K562 (cell line): ENCODE measurements at regions not wholly inside any gene's neighbourhood (a gene's known extent, or its start where the extent isn't known, plus 50 kb on each side); places are given as distances from the start of the nearest gene placed in this dataset.

ENCODE experiments used
- ATAC-seq: fragments of 200-7000 bp; cut with Tn5 transposase; 3 replicates; pipeline ENCODE4 v1.9.1; 2020; ENCODE audit warnings: moderate library complexity
- BruUV-seq: library from RNA; stranded (reverse); fragments of 400-500 nt; replicated peaks from 2 replicates; lab custom pipeline; 2021; lab: Mats Ljungman, UMichigan
- CTCF ChIA-PET: fragments of 300-600 bp; formaldehyde crosslinking; extraction: SDS; loops from one replicate; lab custom pipeline; 2021; ENCODE audit warnings: low intra/inter-chr PET ratio; lab: Yijun Ruan, JAX
- POLR2A ChIA-PET: fragments of 300-600, 350-650 bp; sonication (Branson Sonifier 250); formaldehyde crosslinking; extraction: SDS; loops from one replicate; lab custom pipeline; 2021; ENCODE audit warnings: antibody characterized with exemption, inconsistent platforms; lab: Yijun Ruan, JAX
- DNase-seq, 4 experiments: peaks; one replicate each; pipeline versions ENCODE4 v3.0.0 to v3.0.0-alpha.2; 2011 to 2018; ENCODE audit warnings: low spot score in 3 of 4, mixed read lengths in 3 of 4; ENCODE audit errors: extremely low read depth in 1 of 4
- FAIRE-seq: peaks from 2 replicates; lab custom pipeline; 2011; peaks lifted over from hg19 to GRCh38; lab: Jason Lieb, UNC
- H2AFZ ChIP-seq: 2 replicates; pipeline ENCODE4 v1.6.0; 2011; ENCODE audit warnings: low read depth, low read length, control low read depth, inconsistent platforms
- H3K27ac ChIP-seq: fragments of 200-600 bp; 3 replicates; pipeline ENCODE4 v1.8.0; 2011; ENCODE audit warnings: low read depth, mild to moderate bottlenecking, control low read depth, inconsistent platforms, low read length, moderate library complexity, mixed read lengths; ENCODE audit errors: extremely low read depth
- H3K27me3 ChIP-seq, 2 experiments: fragments of 300-600 bp in 1 of 2; 2 replicates in 1 of 2; 3 replicates in 1 of 2; pipeline versions ENCODE4 v1.6.0 to v1.8.0; 2011; ENCODE audit warnings: inconsistent platforms in 2 of 2, low read length in 2 of 2, mild to moderate bottlenecking in 1 of 2, mixed read lengths in 1 of 2, moderate library complexity in 1 of 2; ENCODE audit not compliant: control insufficient read depth in 2 of 2, insufficient read depth in 2 of 2
- H3K36me3 ChIP-seq: fragments of 300-600 bp; 3 replicates; pipeline ENCODE4 v1.8.0; 2011; ENCODE audit warnings: mild to moderate bottlenecking, low read length, inconsistent platforms; ENCODE audit not compliant: control insufficient read depth, insufficient read depth
- H3K4me1 ChIP-seq, 2 experiments: fragments of 200-600 bp in 1 of 2; replicated peaks in 1 of 2; 2 replicates in 1 of 2; 3 replicates in 1 of 2; pipeline versions ENCODE4 v1.5.1 to v1.8.0; 2011; ENCODE audit warnings: inconsistent platforms in 2 of 2, low read length in 2 of 2, mild to moderate bottlenecking in 1 of 2, mixed read lengths in 1 of 2, moderate library complexity in 1 of 2; ENCODE audit not compliant: control insufficient read depth in 2 of 2, insufficient read depth in 2 of 2
- H3K4me2 ChIP-seq: 2 replicates; pipeline ENCODE4 v1.6.1; 2011; ENCODE audit warnings: low read length, control low read depth, inconsistent platforms, mixed read lengths; ENCODE audit not compliant: insufficient read depth
- H3K4me3 ChIP-seq: fragments of 200-600 bp; sonication (generic), shearing (Covaris generic); 2 replicates; pipeline ENCODE4 v1.5.1; 2016; ENCODE audit warnings: control low read depth, inconsistent platforms
- H3K79me2 ChIP-seq: fragments of 200-600 bp; 3 replicates; pipeline ENCODE4 v1.8.0; 2011; ENCODE audit warnings: low read length, inconsistent platforms; ENCODE audit not compliant: control insufficient read depth, insufficient read depth
- H3K9ac ChIP-seq, 2 experiments: 2 replicates each; pipeline versions ENCODE4 v1.6.0 to v1.6.1; 2011; ENCODE audit warnings: low read depth in 2 of 2, low read length in 2 of 2, control low read depth in 1 of 2, inconsistent platforms in 1 of 2, mild to moderate bottlenecking in 1 of 2, mixed read lengths in 1 of 2; ENCODE audit not compliant: insufficient read depth in 1 of 2
- H3K9me1 ChIP-seq: one replicate; pipeline ENCODE4 v1.6.0; 2011; ENCODE audit warnings: inconsistent platforms, mild to moderate bottlenecking, low read length, moderate library complexity; ENCODE audit not compliant: control insufficient read depth, insufficient read depth
- H3K9me3 ChIP-seq: replicated peaks from 2 replicates; pipeline ENCODE4 v1.5.1; 2011; ENCODE audit warnings: low read depth, low read length, inconsistent platforms; ENCODE audit not compliant: control insufficient read depth, insufficient read depth
- H4K20me1 ChIP-seq: replicated peaks from 2 replicates; pipeline ENCODE4 v1.6.1; 2011; ENCODE audit warnings: low read length, inconsistent platforms, mixed read lengths; ENCODE audit not compliant: control insufficient read depth, insufficient read depth
- ADNP ChIP-seq: fragments of 200-800 bp; sonication (Bioruptor generic); IDR thresholded peaks from 2 replicates; pipeline ENCODE4 v1.6.1; 2016; ENCODE audit warnings: missing genetic modification characterization, missing compliant biosample characterization
- HDAC3 ChIP-seq: fragments of 450-650 bp; IDR thresholded peaks from 2 replicates; pipeline ENCODE4 v1.6.1; 2018; ENCODE audit warnings: borderline replicate concordance, mild to moderate bottlenecking, moderate library complexity; ENCODE audit not compliant: partially characterized antibody
- SAFB2 ChIP-seq: fragments of 200-400 bp; formaldehyde crosslinking; IDR thresholded peaks from 2 replicates; pipeline ENCODE4 v1.6.1; 2018; ENCODE audit warnings: borderline replicate concordance, low read length, low read depth, moderate library complexity; ENCODE audit not compliant: severe bottlenecking
- in situ Hi-C: fragments of 300-500 bp; cut with MboI; formaldehyde crosslinking; loops from 4 replicates; pipeline ENCODE4 v1.15.0; 2018; ENCODE audit warnings: inconsistent platforms, mixed read lengths
- intact Hi-C: fragments of 100-400 bp; cut with micrococcal nuclease; formaldehyde crosslinking; loops from 2 replicates; pipeline ENCODE4 v1.14.2; 2022
- TF ChIP-seq, protein P1 (sequence below): fragments of 250-450 bp; sonication (Bioruptor Pico); IDR thresholded peaks from 2 replicates; pipeline ENCODE4 v1.5.0; 2020; ENCODE audit warnings: mild to moderate bottlenecking, borderline replicate concordance
- TF ChIP-seq, protein P2 (sequence below): IDR thresholded peaks from 2 replicates; pipeline ENCODE4 v1.6.1; 2012; ENCODE audit warnings: low read depth, low read length, improper control_type of control experiment, borderline replicate concordance

DNA sequence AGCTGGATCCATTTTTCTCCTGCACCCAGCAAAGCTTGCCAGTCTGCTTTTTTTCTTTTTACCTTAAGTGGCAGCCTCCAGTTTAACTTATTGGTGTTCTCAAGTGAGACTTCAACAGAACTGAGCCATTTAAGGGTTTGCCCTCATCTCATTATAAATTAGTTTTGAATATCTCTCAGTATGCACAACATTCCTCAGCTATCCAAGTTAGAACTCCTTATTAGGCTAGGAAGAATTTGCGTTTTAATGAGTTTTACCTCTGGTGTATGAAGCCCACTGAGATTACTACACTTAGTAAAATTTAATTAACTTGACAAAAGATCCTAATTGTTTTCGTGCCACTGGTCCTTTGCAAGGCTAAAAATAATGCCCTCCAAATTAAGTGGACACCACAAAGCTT lies 232.4 kb downstream of the CDH11 start (continued):
- TF ChIP-seq ADNP (no peak), HDAC3 (no peak), SAFB2 (no peak)
- TF ChIP-seq, protein P1, sequence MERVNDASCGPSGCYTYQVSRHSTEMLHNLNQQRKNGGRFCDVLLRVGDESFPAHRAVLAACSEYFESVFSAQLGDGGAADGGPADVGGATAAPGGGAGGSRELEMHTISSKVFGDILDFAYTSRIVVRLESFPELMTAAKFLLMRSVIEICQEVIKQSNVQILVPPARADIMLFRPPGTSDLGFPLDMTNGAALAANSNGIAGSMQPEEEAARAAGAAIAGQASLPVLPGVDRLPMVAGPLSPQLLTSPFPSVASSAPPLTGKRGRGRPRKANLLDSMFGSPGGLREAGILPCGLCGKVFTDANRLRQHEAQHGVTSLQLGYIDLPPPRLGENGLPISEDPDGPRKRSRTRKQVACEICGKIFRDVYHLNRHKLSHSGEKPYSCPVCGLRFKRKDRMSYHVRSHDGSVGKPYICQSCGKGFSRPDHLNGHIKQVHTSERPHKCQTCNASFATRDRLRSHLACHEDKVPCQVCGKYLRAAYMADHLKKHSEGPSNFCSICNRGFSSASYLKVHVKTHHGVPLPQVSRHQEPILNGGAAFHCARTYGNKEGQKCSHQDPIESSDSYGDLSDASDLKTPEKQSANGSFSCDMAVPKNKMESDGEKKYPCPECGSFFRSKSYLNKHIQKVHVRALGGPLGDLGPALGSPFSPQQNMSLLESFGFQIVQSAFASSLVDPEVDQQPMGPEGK (CRISPR knock-in tag): no peak

DNA sequence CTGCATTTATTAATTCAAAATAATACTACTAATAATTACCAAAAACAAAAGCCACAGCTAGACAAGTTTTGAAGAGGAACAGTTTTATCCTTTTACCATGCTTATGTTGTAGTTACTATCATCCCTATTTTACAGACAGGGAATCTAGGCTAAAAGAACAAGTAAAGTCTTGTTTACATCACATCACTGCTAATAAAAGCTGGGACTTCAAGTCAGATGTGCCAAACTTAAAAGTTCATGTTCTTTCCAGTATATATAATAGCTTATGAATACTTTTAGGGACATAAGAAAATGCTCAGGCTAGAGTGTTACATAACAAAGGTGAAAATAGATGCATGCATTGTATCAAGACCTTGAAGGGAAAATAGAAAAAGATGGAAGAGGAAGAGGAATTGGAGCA lies 234.2 kb downstream of the CDH11 start:
- Histone ChIP-seq H3K4me3 (no peak overlapping the region), H3K4me2 (no peak overlapping the region), H3K9me3 (no peaks in the 10 kb centered on the region), H3K9me1 (no peaks in the 10 kb centered on the region), H3K9ac (no peak overlapping the region), H3K36me3 (no peaks in the 10 kb centered on the region), H3K4me1 (no peaks in the 10 kb centered on the region), H3K27me3 (no peaks in the 10 kb centered on the region), H2AFZ (no peak overlapping the region), H4K20me1 (no peaks in the 10 kb centered on the region), H3K79me2 (no peaks in the 10 kb centered on the region), H3K27ac (no peak overlapping the region)
- ATAC-seq (no peak), DNase-seq (no peak), FAIRE-seq (no peak)
- intact Hi-C loops (no loop called here), in situ Hi-C loops (no loop called here)
- ChIA-PET CTCF (no interaction called here), POLR2A (no interaction called here)
- TF ChIP-seq, protein P2, sequence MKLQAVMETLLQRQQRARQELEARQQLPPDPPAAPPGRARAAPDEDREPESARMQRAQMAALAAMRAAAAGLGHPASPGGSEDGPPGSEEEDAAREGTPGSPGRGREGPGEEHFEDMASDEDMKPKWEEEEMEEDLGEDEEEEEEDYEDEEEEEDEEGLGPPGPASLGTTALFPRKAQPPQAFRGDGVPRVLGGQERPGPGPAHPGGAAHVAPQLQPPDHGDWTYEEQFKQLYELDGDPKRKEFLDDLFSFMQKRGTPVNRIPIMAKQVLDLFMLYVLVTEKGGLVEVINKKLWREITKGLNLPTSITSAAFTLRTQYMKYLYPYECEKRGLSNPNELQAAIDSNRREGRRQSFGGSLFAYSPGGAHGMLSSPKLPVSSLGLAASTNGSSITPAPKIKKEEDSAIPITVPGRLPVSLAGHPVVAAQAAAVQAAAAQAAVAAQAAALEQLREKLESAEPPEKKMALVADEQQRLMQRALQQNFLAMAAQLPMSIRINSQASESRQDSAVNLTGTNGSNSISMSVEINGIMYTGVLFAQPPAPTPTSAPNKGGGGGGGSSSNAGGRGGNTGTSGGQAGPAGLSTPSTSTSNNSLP: no peak
- BruUV-seq: no TSS peak
